NCI-H2196 treated with DMSO at 0.1 percent for 48 hours (cell line): ENCODE measurements at regions not wholly inside any gene's neighbourhood (a gene's known extent, or its start where the extent isn't known, plus 50 kb on each side); places are given as distances from the start of the nearest gene placed in this dataset.
"Not testable (repeated sequence)": the region's sequence is repeated elsewhere in the genome, so short reads cannot be mapped to it uniquely, and the experiment has no call there.

ENCODE experiments used
- DNase-seq: peaks from one replicate; lab custom pipeline; 2025; ENCODE audit not compliant: unreplicated experiment; lab: John Stamatoyannopoulos, UW

DNA sequence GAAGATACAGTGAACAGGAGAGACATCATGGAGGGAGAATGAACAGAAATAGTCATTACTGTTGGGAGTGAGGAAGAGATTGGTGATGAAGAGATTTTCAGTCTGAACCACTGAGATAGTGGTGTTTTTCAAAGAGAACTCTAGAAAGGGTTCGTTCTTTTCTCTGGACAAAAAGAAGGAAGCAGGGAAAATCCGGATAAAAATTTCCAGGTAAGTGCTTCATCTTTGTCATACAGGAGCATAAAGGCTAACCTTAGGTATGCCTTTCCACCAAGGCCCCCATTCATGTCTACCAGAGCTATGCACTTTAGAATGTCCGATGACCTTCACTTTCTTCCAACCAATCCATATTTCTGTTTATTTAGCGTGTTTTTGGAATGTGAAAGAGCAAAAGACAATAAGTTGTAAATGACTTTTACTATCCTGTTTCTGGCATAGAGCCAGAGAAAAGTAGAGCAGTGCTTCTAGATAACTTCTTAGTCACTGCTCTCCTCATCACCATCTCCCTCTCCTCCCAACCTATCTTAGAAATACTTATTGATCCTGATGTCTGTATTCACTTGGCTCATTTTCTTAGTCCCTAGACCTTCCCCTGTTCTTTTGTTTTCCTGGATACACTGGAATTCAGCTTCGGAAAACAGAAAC, 116.5 kb downstream of the TTC6 start:
- no peak for DNase-seq

DNA sequence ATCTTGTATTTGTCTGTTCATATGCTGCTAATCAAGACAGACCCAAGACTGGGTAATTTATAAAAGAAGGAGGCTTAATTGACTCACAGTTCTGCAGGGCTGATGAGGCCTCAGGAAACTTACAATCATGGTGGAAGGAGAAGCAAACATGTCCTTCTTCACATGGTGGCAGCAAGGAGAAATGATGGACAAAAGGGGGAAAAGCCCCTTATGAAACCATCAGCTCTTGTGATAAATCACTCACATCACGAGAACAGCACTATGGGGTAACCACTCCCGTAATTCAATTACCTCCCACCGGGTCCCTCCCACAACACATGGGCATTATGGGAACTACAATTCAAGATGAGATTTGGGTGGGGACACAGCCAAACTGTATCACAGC, 117.0 kb downstream of the TTC6 start:
- DNase-seq: not testable (repeated sequence)

DNA sequence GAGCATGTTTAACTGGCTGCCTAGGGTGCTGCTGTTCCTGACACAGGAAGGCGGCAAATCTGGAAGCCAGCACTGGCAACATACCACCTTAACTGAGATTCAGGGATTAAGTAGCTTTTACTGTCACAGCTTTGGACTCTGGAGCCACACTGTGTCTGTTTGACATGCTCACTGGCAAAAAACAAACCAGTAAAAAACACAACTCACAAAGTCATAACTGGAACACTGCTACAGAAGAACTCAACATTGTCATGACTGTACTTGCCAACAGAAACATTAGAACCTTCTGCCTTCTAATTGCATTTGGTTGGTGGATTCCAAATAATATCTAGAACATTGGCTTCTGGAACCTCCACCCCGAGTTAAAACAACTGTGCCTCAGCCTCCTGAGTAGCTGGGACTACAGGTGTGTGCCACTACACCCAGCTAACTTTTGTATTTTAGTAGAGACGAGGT, 117.6 kb downstream of the TTC6 start:
- no peak for DNase-seq

DNA sequence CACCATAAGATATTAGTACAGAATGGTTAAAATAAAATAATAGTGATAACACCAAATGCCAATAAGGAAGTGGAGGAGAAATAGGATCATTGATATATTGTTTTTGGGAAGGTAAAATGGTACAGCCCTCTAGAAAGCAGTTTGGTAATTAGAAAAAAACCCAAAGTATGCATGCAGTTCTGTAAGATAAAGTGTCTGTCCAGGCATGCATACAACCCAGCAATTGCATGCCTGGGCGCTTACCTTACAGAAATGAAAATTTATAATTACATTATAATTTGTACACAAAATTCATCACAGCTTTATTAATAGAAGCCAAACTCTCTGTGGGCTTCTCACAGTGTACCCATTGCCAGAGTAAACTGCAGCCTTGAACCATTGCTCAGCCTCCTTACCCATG, 124.7 kb downstream of the TTC6 start:
- DNase-seq: no peak

DNA sequence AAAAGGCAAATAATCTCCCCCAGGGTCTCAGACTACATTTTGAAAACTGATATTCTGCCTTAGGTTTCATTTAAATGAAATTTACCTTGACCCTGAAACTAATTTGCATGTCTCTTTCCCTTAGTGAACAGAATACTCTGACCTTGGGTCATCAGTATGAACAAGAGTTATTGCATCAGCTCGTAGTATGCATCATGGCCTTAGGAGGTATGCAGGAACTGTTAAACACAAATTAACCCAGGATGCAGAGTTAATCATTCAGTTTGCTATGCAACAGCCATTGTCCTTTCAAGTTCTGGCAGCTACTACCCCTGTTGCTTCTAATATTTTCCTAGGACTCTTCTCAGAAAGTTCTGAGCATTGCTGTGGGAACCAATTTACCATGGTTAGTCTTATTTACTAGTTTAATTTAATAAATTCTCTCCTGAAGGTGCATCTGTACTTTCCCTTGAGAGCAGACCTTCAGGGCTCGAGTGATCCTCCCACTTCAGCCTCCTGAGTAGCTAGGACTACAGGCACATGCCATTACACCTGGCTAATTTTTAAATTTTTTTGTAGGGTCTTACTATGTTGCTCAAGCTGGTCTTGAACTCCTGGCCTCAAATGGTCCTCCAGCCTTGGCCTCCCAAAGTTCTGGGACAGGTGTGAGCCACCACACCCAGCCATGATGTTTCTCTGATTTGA, 126.7 kb downstream of the TTC6 start:
- no peak for DNase-seq

DNA sequence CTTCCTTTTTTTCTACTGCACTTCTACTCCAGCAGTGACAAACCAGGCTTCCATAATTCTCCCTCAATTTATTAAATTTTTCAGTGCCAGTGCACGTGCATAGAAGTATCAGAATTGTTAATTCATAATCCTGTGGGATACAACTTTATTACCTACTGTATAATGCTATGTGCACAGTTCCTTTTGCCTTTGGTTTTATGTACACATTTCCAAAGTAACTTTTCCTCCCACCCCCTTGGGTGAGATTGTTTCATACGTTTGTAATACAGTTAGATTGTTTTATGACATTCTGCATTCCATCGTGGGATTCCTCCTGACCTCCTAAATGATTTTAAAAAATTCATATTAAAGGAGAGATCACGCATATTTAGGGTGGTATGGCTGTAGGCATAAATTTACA, 128.1 kb downstream of the TTC6 start:
- no peak for DNase-seq

DNA sequence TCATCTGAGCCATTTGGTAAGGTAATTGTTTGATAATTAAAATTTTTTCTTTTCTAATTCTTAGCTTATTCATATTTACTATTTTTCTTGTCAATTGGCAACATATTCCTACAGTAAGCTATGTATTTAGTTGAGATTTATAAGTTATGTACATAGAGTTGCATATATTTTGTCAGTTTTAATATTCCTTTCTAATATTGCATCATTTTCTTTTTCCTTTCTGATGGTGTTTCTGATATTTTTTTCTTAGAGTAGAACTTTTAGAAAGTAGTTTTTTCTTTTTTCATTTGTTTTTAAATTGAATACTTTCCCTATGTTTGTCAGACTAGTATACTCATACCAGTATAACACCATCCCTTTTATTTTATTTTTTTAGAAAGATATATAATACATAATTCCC, 131.3 kb downstream of the TTC6 start:
- no peak for DNase-seq

DNA sequence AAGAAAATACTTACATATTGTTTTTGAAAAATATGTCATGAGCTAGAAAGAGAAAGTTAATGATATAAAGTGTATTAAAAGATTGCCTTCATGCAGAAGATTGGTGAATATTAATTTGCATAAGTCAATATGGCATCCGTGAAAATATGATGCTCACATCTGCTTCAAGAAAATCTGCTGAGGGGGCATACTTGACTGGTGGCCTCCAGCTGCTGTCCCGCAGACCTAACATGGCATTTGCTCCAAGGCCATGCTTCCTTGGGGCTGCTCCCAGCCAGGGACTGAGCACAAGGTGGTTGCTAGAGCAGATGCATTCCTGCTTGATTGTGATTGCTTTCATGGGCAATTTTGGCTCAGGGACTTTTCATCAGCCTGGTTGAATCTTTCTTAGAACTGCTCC, 133.8 kb downstream of the TTC6 start:
- no peak for DNase-seq

DNA sequence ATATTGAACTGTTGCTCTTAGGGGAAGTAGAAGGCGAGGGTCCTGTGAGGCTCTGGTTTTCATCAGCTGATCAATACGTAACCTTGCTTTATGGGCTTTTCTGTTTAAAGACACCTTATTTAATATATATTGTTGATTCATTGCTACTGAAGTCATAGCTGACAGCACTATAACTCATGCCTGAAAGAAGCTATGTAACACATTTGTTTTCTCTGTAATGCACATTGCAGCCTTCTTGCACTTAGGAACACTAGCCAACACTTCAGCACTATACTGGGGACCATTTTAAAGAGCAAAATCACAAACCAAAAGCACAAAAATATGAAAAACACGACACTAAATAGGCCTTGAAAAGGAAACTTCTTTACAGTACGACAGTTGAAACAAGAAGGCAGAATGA, 135.7 kb downstream of the TTC6 start:
- DNase-seq: no peak

DNA sequence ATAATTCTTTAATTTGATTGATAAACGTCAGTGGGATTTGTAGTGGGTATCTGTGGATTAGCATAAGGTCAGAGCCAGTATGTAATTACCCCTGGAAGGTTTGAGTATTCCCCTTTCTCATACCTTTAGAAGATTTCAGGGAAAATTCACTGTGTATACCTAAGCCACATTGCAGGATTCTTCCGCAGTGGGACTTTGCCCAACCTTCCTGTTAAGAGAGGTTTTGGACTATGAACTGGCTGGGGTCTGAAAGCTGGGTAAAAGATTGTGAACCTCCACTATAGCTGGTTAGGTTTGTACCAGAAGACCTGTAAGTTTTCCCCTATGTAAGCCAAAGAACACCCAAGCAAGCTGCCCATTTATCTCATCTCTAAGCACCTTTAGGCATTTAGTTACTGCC, 150.2 kb downstream of the TTC6 start:
- no peak for DNase-seq

DNA sequence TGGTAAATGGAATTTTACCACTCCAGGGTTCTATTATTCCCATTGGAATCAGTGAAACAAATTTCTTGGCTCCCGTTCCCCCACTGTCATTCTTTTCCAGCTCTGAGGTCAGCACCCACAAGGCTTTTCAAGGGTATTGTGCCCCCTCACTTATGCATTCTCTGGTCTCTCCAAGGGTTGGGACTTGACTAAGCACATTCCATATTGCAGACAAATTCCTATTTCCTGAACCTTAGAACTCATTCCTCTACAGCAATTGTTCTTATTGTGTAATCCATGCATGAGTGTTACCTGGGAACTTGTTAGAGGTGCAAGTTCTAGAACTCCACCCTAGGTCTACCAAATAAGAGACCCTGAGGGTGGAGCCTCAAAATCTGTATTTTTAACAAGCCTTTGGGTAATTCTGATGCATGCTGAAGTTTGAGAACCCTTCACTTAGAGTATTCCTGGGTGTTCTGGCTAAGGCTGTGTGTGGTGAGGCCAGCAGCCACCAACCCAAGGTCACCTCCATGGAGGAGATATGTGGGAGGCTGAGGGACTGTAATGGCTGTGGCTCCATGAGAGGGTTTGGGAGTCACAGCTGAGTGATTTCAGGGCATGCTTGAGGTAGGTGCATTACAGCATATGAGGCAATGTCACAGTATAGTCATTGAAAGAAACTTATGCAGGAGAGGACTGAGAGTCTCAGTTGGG, 150.9 kb downstream of the TTC6 start:
- no peak for DNase-seq

DNA sequence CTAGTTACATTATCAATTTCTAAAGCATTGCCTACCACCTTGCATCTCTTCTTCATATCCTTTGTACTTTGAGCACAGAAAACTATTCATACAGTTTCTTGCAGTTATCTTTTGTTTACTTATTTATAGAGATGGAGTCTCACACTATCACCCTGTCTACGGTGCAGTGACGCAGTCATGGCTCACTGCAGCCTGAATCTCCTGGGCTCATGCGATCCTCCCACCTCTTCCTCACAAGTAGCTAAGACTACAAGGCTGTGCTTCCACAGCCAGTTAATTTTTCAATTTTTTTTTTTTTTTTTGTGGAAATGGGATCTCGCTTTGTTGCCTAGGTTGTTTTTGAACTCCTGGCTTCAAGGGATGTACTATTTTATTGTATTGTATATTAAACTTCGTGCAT, 158.0 kb downstream of the TTC6 start:
- DNase-seq: no peak

DNA sequence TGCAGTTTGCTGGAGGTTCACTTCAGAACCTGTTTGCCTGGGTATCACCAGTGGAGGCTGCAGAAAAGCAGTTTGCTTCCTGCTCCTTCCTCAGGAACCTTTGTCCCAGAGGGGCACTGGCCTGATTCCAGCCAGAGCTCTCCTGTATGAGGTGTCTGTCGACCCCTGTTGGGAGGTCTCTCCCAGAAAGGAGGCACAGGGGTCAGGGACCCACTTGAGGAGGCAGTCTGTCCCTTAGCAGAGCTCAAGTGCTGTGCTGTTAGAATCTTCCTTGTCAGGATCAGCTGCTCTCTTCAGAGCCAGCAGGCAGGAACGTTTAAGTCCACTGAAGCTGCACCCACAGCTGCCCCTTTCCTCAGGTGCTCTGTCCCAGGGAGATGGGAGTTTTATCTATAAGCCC, 164.8 kb downstream of the TTC6 start:
- not testable (repeated sequence) for DNase-seq

DNA sequence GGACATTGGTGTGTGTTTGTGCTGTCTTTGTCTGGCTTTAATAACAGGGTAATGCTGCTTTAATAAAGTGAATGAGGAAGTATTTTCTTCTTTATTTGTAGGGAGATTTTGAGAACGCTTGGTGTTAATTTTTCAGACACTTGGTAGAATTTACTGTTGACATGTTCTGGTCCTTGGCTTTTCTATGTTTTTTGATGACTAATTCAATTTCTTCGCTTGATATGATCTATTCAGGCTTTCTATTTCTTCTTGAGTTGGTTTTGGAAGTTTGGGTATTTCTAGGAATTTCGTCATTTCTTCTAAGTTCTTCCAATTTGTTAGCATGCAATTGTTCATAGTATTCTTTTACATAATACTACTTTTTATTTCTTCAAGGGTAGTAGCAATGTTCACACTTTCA, 167.8 kb downstream of the TTC6 start:
- DNase-seq: no peak

DNA sequence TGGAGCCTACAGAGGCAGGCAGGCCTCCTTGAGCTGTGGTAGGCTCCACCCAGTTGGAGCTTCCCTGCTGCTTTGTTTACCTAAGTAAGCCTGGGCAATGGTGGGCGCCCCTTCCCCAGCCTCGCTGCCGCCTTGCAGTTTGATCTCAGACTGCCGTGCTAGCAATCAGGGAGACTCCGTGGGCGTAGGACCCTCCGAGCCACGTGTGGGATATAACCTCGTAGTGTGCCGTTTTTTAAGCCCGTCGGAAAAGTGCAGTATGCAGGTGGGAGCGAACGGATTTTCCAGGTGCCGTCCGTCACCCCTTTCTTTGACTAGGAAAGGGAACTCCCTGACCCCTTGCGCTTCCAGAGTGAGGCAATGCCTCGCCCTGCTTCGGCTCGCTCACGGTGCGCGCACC, 176.9 kb downstream of the TTC6 start:
- not testable (repeated sequence) for DNase-seq

DNA sequence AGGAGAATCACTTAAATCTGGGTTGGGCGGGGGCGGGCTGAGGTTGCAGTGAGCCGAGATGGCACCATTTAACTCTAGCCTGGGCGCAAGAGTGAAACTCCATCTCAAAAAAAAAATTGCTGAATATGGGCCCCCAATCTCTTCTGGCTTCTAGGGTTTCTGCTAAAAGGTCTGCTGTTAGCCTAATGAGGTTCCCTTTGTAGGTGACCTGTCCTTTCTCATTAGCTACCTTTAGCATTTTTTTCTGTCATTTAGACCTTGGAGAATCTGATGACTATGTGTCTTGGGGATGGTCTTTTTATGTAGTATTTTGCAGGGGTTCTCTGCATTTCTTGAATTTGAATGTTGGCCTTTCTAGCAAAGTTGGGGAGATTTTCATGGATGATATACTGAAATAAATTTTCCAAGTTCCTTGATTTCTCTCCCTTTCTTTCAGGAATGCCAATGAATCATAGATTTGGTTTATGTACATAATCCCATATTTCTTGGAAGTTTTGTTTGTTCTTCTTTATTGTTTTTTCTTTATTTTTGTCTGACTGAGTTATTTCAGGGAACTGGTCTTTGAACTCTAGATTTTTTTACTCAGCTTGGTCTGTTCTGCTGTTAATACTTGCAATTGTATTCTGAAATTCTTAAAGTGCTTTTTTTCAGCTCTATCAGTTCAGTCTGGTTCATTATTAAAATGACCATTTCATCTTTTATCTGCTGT, 181.5 kb downstream of the TTC6 start:
- DNase-seq: no peak

DNA sequence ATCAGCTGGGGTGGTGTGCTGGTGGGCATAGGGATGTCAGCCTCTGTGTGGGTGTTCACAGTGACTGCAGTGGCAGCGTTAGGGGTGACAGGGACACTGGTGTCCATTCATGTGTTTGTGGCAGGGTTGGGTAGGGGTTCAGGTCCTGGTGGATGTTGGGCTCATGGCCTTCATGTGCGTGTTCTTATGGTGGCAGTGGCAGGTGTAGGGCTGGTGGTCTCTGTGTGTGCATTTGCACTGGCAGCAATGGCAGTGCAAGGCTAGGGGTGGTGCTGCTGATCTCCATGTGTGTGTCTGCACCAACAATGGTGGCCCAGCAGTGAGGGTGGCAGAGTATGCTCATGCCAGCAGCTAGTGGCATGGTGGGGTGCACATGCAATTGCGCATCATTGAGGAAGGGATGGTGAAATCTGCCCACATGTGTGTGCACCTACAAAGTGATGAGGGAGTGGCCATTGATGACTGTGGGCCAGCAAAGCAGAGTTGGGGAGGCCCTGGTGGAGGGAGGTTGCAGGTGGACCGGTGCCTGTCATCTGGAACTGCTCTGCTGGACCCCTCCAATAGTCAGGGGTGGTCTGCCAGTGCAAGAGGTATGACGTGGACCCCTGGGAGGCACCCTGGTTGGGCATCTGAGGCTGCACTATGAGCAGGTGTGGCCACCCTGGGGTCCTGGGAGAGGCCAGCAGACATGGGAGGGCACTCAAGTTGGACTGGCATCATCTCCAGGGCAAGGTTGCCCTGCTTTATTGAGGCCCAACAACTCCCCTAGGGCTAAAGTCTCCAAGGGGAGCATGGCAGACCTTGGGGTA, 182.9 kb downstream of the TTC6 start:
- DNase-seq: no peak

DNA sequence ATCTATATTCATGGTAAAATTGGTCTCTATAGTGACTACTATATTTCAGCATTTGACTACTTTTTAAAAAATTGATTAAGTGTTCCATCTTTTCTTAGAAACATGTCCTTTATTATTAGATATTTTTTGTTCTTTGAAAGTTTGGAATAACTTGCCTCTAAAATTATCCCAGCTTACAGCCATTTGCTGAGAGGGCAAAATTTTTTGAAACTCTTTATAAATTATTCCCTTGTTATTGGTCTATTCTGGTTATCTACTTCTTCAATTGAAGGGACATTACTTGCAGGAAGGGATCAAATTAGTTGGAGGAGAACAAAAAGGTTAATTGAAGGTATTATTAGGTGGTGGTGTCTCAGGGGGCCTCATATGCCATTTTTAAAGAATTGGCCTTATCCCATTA, 184.1 kb downstream of the TTC6 start:
- no peak for DNase-seq

DNA sequence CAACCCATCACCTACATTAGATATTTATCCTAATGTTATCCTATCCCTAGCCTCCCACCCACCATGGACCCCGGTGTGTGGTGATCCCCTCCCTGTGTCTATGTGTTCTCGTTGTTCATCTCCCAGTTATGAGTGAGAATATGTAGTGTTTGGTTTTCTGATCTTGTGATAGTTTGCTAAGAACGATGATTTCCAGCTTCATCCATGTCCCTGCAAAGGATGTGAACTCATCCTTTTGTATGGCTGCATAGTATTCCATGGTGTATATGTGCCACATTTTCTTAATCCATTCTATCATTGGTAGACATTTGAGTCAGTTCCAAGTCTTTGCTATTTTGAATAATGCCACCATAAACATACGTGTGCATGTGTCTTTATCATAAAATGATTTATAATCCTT, 185.3 kb downstream of the TTC6 start:
- not testable (repeated sequence) for DNase-seq

DNA sequence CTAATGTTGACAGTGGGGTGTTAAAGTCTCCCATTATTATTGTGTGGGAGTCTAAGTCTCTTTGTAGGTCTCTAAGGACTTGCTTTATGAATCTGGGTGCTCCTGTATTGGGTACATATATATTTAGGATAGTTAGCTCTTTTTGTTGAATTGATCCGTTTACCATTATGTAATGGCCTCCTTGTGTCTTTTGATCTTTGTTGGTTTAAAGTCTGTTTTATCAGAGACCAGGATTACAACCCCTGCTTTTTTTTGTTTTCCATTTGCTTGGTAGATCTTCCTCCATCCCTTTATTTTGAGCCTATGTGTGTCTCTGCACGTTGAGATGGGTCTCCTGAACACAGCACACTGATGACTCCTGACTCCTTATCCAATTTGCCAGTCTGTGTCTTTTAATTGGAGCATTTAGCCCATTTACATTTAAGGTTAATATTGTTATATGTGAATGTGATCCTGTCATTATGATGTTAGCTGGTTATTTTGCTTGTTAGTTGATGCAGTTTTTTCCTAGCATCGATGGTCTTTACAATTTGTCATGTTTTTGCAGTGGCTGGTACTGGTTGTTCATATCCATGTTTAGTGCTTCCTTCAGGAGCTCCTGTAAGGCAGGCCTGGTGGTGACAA, 188.9 kb downstream of the TTC6 start:
- DNase-seq: not testable (repeated sequence)
